Mesothelial cell of epicardium (in vitro differentiated cells): ENCODE measurements at regions not wholly inside any gene's neighbourhood (a gene's known extent, or its start where the extent isn't known, plus 50 kb on each side); places are given as distances from the start of the nearest gene placed in this dataset.

Experiments used
- DNase-seq, 2 experiments: peaks; one replicate each; pipeline ENCODE4 v3.0.0; 2021; ENCODE audit warnings: low spot score in 2 of 2; ENCODE audit not compliant: unreplicated experiment in 2 of 2
- H3K27ac Mint-ChIP-seq: 2 replicates; pipeline ENCODE4 v1.8.0; 2021; ENCODE audit warnings: mixed read lengths
- H3K27me3 Mint-ChIP-seq: 2 replicates; pipeline ENCODE4 v1.8.0; 2021; ENCODE audit warnings: low read depth, mixed read lengths
- H3K36me3 Mint-ChIP-seq: 2 replicates; pipeline ENCODE4 v1.8.0; 2021; ENCODE audit warnings: mixed read lengths
- H3K4me1 Mint-ChIP-seq: 2 replicates; pipeline ENCODE4 v1.8.0; 2021; ENCODE audit warnings: mixed read lengths
- H3K4me3 Mint-ChIP-seq: 2 replicates; pipeline ENCODE4 v1.8.0; 2021; ENCODE audit warnings: mild to moderate bottlenecking, moderate library complexity, mixed read lengths
- H3K9me3 Mint-ChIP-seq: 2 replicates; pipeline ENCODE4 v1.8.0; 2021; ENCODE audit warnings: mixed read lengths
- TF ChIP-seq, protein P1 (sequence below): fragments of 200-600 bp; sonication (generic); IDR thresholded peaks from one replicate; pipeline ENCODE4 v1.5.0; 2021; ENCODE audit warnings: antibody characterized with exemption; ENCODE audit not compliant: unreplicated experiment

GRCh38 chr2:234850818-234851217 lies 101.0 kb upstream of the SH3BP4 start:
- TF ChIP-seq, protein P1, sequence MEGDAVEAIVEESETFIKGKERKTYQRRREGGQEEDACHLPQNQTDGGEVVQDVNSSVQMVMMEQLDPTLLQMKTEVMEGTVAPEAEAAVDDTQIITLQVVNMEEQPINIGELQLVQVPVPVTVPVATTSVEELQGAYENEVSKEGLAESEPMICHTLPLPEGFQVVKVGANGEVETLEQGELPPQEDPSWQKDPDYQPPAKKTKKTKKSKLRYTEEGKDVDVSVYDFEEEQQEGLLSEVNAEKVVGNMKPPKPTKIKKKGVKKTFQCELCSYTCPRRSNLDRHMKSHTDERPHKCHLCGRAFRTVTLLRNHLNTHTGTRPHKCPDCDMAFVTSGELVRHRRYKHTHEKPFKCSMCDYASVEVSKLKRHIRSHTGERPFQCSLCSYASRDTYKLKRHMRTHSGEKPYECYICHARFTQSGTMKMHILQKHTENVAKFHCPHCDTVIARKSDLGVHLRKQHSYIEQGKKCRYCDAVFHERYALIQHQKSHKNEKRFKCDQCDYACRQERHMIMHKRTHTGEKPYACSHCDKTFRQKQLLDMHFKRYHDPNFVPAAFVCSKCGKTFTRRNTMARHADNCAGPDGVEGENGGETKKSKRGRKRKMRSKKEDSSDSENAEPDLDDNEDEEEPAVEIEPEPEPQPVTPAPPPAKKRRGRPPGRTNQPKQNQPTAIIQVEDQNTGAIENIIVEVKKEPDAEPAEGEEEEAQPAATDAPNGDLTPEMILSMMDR: no peak
- H3K4me1 Mint-ChIP-seq: peaks cover 28% of the 10 kb centered on the region
- peaks cover 13% of the 10 kb centered on the region for H3K9me3 Mint-ChIP-seq
- H3K4me3 Mint-ChIP-seq: no peak overlapping the region
- DNase-seq: no peak
- H3K27ac Mint-ChIP-seq: no peak overlapping the region
- no peaks in the 10 kb centered on the region for H3K27me3 Mint-ChIP-seq
- no peaks in the 10 kb centered on the region for H3K36me3 Mint-ChIP-seq

- peaks cover 28% of the 10 kb centered on the region for H3K4me1 Mint-ChIP-seq
Observed at GRCh38 chr2:234849678-234850077, 102.1 kb upstream of the SH3BP4 start.

DNA sequence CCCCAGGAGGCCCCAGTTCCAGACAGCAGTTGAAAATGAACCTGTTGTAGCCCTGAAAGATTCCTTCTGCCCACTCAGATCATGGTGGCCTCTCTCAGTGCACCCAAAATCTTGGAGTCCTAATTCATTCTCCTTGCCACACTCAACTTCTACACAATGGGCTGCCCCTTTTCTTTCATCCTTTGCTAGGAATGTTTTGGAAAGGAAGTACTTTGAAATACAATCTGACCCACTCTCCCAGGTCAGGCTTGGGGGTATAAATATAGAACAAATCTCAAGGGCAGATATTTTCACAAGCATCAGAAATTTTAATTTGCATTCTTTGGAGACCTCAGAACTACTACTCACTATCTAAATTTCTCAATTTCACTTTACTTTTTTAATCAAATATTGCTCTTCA lies 103.2 kb upstream of the SH3BP4 start:
- peaks cover 28% of the 10 kb centered on the region for H3K4me1 Mint-ChIP-seq

More at GRCh38 chr2:234849678-234850077, 102.1 kb upstream of the SH3BP4 start:
- Mint-ChIP-seq H3K27ac (no peak overlapping the region), H3K4me3 (no peak overlapping the region), H3K9me3 (peaks cover 9% of the 10 kb centered on the region), H3K36me3 (no peaks in the 10 kb centered on the region), H3K27me3 (no peaks in the 10 kb centered on the region)
- no peak for DNase-seq
- TF ChIP-seq, protein P1: no peak

GRCh38 chr2:234847639-234848038 lies 104.2 kb upstream of the SH3BP4 start:
- Mint-ChIP-seq H3K4me1 (peaks cover 28% of the 10 kb centered on the region), H3K27me3 (no peaks in the 10 kb centered on the region), H3K9me3 (peaks cover 6% of the 10 kb centered on the region), H3K36me3 (no peaks in the 10 kb centered on the region), H3K4me3 (no peak overlapping the region), H3K27ac (no peak overlapping the region)
- DNase-seq: no peak
- TF ChIP-seq, protein P1: no peak

More for the DNA sequence above, 103.2 kb upstream of the SH3BP4 start:
- H3K27me3 Mint-ChIP-seq: no peaks in the 10 kb centered on the region
- TF ChIP-seq, protein P1: no peak
- no peak overlapping the region for H3K27ac Mint-ChIP-seq
- H3K36me3 Mint-ChIP-seq: no peaks in the 10 kb centered on the region
- H3K9me3 Mint-ChIP-seq: peaks cover 6% of the 10 kb centered on the region
- no peak for DNase-seq
- H3K4me3 Mint-ChIP-seq: no peak overlapping the region

DNA sequence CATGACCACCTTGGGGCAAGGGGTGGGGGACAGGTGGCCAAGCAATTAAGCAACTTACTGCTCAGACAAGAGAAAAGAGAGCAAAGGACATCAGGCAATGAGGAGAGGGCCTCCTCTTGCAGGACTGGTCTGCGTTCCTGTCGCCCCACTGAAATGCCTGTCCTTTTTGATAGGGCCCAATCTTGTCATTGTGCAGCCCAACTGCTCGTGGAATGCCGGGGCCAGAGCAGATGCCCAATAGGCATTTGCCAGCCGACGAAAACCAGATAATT lies 104.5 kb upstream of the SH3BP4 start:
- peaks cover 6% of the 10 kb centered on the region for H3K9me3 Mint-ChIP-seq
- H3K27ac Mint-ChIP-seq: no peak overlapping the region
- peaks cover 28% of the 10 kb centered on the region for H3K4me1 Mint-ChIP-seq
- TF ChIP-seq, protein P1: no peak
- no peaks in the 10 kb centered on the region for H3K27me3 Mint-ChIP-seq
- H3K4me3 Mint-ChIP-seq: no peak overlapping the region
- no peak for DNase-seq
- H3K36me3 Mint-ChIP-seq: no peaks in the 10 kb centered on the region
